Mesothelial cell of epicardium (in vitro differentiated cells): ENCODE measurements at regions not wholly inside any gene's neighbourhood (a gene's known extent, or its start where the extent isn't known, plus 50 kb on each side); places are given as distances from the start of the nearest gene placed in this dataset.

Experiments
- DNase-seq, 2 experiments: peaks; one replicate each; pipeline ENCODE4 v3.0.0; 2021; ENCODE audit warnings: low spot score in 2 of 2; ENCODE audit not compliant: unreplicated experiment in 2 of 2
- H3K27ac Mint-ChIP-seq: 2 replicates; pipeline ENCODE4 v1.8.0; 2021; ENCODE audit warnings: mixed read lengths
- H3K27me3 Mint-ChIP-seq: 2 replicates; pipeline ENCODE4 v1.8.0; 2021; ENCODE audit warnings: low read depth, mixed read lengths
- H3K36me3 Mint-ChIP-seq: 2 replicates; pipeline ENCODE4 v1.8.0; 2021; ENCODE audit warnings: mixed read lengths
- H3K4me1 Mint-ChIP-seq: 2 replicates; pipeline ENCODE4 v1.8.0; 2021; ENCODE audit warnings: mixed read lengths
- H3K4me3 Mint-ChIP-seq: 2 replicates; pipeline ENCODE4 v1.8.0; 2021; ENCODE audit warnings: mild to moderate bottlenecking, moderate library complexity, mixed read lengths
- H3K9me3 Mint-ChIP-seq: 2 replicates; pipeline ENCODE4 v1.8.0; 2021; ENCODE audit warnings: mixed read lengths
- CTCF ChIP-seq: fragments of 200-600 bp; sonication (generic); IDR thresholded peaks from one replicate; pipeline ENCODE4 v1.5.0; 2021; ENCODE audit warnings: antibody characterized with exemption; ENCODE audit not compliant: unreplicated experiment

- DNase-seq = no peak
- H3K36me3 Mint-ChIP-seq = no peaks in the 10 kb centered on the region
- no peaks in the 10 kb centered on the region for H3K27me3 Mint-ChIP-seq
- H3K27ac Mint-ChIP-seq = no peak overlapping the region
- peaks cover 2% of the 10 kb centered on the region for H3K4me1 Mint-ChIP-seq
- no peak overlapping the region for H3K4me3 Mint-ChIP-seq
- no peak for TF ChIP-seq CTCF
- peaks cover 3% of the 10 kb centered on the region for H3K9me3 Mint-ChIP-seq
These were observed 114.3 kb upstream of the BOD1 start for GRCh38 chr5:173730632-173731298.

- no peak for TF ChIP-seq CTCF
- Mint-ChIP-seq H3K27ac (no peak overlapping the region), H3K9me3 (no peaks in the 10 kb centered on the region), H3K36me3 (no peaks in the 10 kb centered on the region), H3K4me1 (peaks cover 14% of the 10 kb centered on the region), H3K4me3 (no peak overlapping the region), H3K27me3 (no peaks in the 10 kb centered on the region)
- DNase-seq = no peak
These were observed 116.6 kb upstream of the BOD1 start for GRCh38 chr5:173733021-173733420.

GRCh38 chr5:173733425-173733824 lies 117.0 kb upstream of the BOD1 start:
- Mint-ChIP-seq H3K27ac (no peak overlapping the region), H3K27me3 (no peaks in the 10 kb centered on the region), H3K4me3 (no peak overlapping the region), H3K9me3 (no peaks in the 10 kb centered on the region), H3K4me1 (peaks cover 14% of the 10 kb centered on the region), H3K36me3 (no peaks in the 10 kb centered on the region)
- no peak for TF ChIP-seq CTCF
- DNase-seq = no peak

GRCh38 chr5:173733831-173734501 lies 117.5 kb upstream of the BOD1 start:
- no peak overlapping the region for H3K4me3 Mint-ChIP-seq
- TF ChIP-seq CTCF = no peak
- no peak for DNase-seq
- no peaks in the 10 kb centered on the region for H3K9me3 Mint-ChIP-seq
- no peaks in the 10 kb centered on the region for H3K36me3 Mint-ChIP-seq
- no peaks in the 10 kb centered on the region for H3K27me3 Mint-ChIP-seq
- no peak overlapping the region for H3K27ac Mint-ChIP-seq
- H3K4me1 Mint-ChIP-seq = peaks cover 14% of the 10 kb centered on the region

- no peaks in the 10 kb centered on the region for H3K36me3 Mint-ChIP-seq
- H3K4me3 Mint-ChIP-seq = no peak overlapping the region
- no peaks in the 10 kb centered on the region for H3K9me3 Mint-ChIP-seq
- no peak for DNase-seq
- peaks cover 14% of the 10 kb centered on the region for H3K4me1 Mint-ChIP-seq
- no peak overlapping the region for H3K27ac Mint-ChIP-seq
- H3K27me3 Mint-ChIP-seq = no peaks in the 10 kb centered on the region
- TF ChIP-seq CTCF = no peak
These were observed 118.3 kb upstream of the BOD1 start for GRCh38 chr5:173734716-173735115.
